ENCODE measurements at regions not wholly inside any gene's neighbourhood (a gene's known extent, or its start where the extent isn't known, plus 50 kb on each side); places are given as distances from the start of the nearest gene placed in this dataset.
A peak's percentile ranks its signal among the peaks of the same experiment; 100 is the strongest.
"Not testable (repeated sequence)": the region's sequence is repeated elsewhere in the genome, so short reads cannot be mapped to it uniquely, and the experiment has no call there.

GRCh38 chr3:27559835-27560234, 75.7 kb upstream of the SLC4A7 start:
- CTCF ChIA-PET = interaction anchor here (1.8 kb wide), 1 partner anchor 25 kb away, joined by 5 read pairs; no protein-coding TSS in a partner anchor
- DNase-seq (ENCODE audit: low read depth, low spot score) = peak; percentile 34
- TF ChIP-seq, protein P1, sequence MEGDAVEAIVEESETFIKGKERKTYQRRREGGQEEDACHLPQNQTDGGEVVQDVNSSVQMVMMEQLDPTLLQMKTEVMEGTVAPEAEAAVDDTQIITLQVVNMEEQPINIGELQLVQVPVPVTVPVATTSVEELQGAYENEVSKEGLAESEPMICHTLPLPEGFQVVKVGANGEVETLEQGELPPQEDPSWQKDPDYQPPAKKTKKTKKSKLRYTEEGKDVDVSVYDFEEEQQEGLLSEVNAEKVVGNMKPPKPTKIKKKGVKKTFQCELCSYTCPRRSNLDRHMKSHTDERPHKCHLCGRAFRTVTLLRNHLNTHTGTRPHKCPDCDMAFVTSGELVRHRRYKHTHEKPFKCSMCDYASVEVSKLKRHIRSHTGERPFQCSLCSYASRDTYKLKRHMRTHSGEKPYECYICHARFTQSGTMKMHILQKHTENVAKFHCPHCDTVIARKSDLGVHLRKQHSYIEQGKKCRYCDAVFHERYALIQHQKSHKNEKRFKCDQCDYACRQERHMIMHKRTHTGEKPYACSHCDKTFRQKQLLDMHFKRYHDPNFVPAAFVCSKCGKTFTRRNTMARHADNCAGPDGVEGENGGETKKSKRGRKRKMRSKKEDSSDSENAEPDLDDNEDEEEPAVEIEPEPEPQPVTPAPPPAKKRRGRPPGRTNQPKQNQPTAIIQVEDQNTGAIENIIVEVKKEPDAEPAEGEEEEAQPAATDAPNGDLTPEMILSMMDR (IDR thresholded peaks at IDR 0.05; ENCODE audit: insufficient read depth, low read length, missing control alignments) = no peak
- H3K4me3 ChIP-seq (ENCODE audit: low read depth, low read length) = no peak overlapping the region
- POLR2A ChIA-PET = no interaction called here

GRCh38 chr3:27559381-27559780, 75.2 kb upstream of the SLC4A7 start:
- CTCF ChIA-PET = interaction anchor here (1.8 kb wide), 1 partner anchor 25 kb away, joined by 5 read pairs; no protein-coding TSS in a partner anchor
- DNase-seq (ENCODE audit: low read depth, low spot score) = no peak
- POLR2A ChIA-PET = no interaction called here
- TF ChIP-seq, protein P1 (IDR thresholded peaks at IDR 0.05; ENCODE audit: insufficient read depth, low read length, missing control alignments) = no peak
- no peak overlapping the region for H3K4me3 ChIP-seq (ENCODE audit: low read depth, low read length)

GRCh38 chr3:27557411-27557810, 73.2 kb upstream of the SLC4A7 start:
- DNase-seq (ENCODE audit: low read depth, low spot score) = no peak
- POLR2A ChIA-PET = interaction anchor here (1.1 kb wide), 1 partner anchor 73 kb away, joined by 3 read pairs; the partner anchor contains the start of gene SLC4A7
- no peak overlapping the region for H3K4me3 ChIP-seq (ENCODE audit: low read depth, low read length)
- CTCF ChIA-PET = interaction anchor here (0.7 to 1.5 kb wide), 2 partner anchors 29 to 90 kb away, joined by 3 read pairs; no protein-coding TSS in a partner anchor
- TF ChIP-seq, protein P1 (IDR thresholded peaks at IDR 0.05; ENCODE audit: insufficient read depth, low read length, missing control alignments) = no peak

GRCh38 chr3:27556887-27557286, 72.7 kb upstream of the SLC4A7 start:
- TF ChIP-seq, protein P1 (IDR thresholded peaks at IDR 0.05; ENCODE audit: insufficient read depth, low read length, missing control alignments) = no peak
- no peak for DNase-seq (ENCODE audit: low read depth, low spot score)
- ChIA-PET POLR2A (interaction anchor here (0.6 kb wide), 1 partner anchor 11 kb away, joined by 3 read pairs; no protein-coding TSS in a partner anchor), CTCF (interaction anchor here (0.7 to 1.5 kb wide), 3 partner anchors 28 to 155 kb away, joined by 3 read pairs; no protein-coding TSS in a partner anchor)
- H3K4me3 ChIP-seq (ENCODE audit: low read depth, low read length) = no peak overlapping the region

GRCh38 chr3:27554706-27555105, 70.5 kb upstream of the SLC4A7 start:
- TF ChIP-seq, protein P1 (IDR thresholded peaks at IDR 0.05; ENCODE audit: insufficient read depth, low read length, missing control alignments) = no peak
- ChIA-PET CTCF (interaction anchor here (2.2 kb wide), 1 partner anchor 105 kb away, joined by 5 read pairs; no protein-coding TSS in a partner anchor), POLR2A (interaction anchor here (1.4 to 1.6 kb wide), 2 partner anchors 9 to 19 kb away, joined by 3 read pairs; no protein-coding TSS in a partner anchor)
- DNase-seq (ENCODE audit: low read depth, low spot score) = no peak
- no peak overlapping the region for H3K4me3 ChIP-seq (ENCODE audit: low read depth, low read length)

GRCh38 chr3:27553886-27554540, 69.8 kb upstream of the SLC4A7 start:
- no peak for DNase-seq (ENCODE audit: low read depth, low spot score)
- no peak overlapping the region for H3K4me3 ChIP-seq (ENCODE audit: low read depth, low read length)
- CTCF ChIA-PET = interaction anchor here (2.2 kb wide), 1 partner anchor 105 kb away, joined by 5 read pairs; no protein-coding TSS in a partner anchor
- TF ChIP-seq, protein P1 (IDR thresholded peaks at IDR 0.05; ENCODE audit: insufficient read depth, low read length, missing control alignments) = no peak
- POLR2A ChIA-PET = interaction anchor here (1.4 to 1.6 kb wide), 2 partner anchors 9 to 19 kb away, joined by 3 read pairs; no protein-coding TSS in a partner anchor

DNA sequence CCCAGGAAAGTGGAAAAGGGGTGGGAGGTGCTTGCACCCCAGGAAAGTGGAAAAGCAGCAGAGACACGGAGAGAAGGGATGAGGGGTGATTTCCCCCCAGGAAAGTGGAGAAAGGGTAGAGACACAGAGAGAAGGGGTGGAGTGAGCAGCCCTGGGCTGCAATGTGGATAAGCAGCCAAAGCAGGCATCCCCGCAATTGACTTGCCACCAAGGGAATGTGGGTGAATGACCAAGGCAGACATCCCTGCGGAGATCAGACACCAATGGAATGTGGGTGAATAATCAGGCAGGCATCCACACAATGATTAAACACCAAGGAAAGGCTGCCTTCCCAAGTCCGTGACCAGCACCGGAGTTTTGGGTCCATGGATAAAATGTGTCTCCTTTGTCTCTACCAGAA, 68.5 kb upstream of the SLC4A7 start:
- CTCF ChIA-PET; DNase-seq (ENCODE audit: low read depth, low spot score); H3K4me3 ChIP-seq (ENCODE audit: low read depth, low read length); POLR2A ChIA-PET: not testable (repeated sequence)

DNA sequence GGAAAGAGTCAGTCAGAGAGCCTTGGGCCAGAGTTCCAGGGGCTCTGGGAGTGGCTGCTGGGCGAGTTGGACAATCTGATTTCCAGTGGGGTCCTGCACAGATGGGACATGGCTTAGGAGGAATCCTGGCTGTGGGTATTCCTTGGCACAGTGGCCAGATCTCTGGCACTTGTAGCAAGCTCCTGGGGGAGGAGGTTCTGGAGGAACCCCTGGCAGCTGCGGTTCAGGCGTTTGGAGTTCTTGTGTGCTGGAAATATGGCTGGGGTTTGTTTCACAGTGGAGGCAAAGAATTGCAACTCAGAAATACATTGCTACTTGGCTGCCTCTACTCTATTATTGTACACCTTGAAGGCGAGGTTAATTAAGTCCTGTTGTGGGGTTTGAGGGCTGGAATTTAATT, 67.2 kb upstream of the SLC4A7 start:
- POLR2A ChIA-PET = interaction anchor here (1.2 kb wide), 1 partner anchor 16 kb away, joined by 3 read pairs; no protein-coding TSS in a partner anchor
- CTCF ChIA-PET; H3K4me3 ChIP-seq (ENCODE audit: low read depth, low read length); DNase-seq (ENCODE audit: low read depth, low spot score): not testable (repeated sequence)
